PFSK-1 (cell line): ENCODE measurements at regions not wholly inside any gene's neighbourhood (a gene's known extent, or its start where the extent isn't known, plus 50 kb on each side); places are given as distances from the start of the nearest gene placed in this dataset.

Experiments
- FOXP2 ChIP-seq: optimal IDR thresholded peaks from 2 replicates; pipeline ENCODE3; 2011; ENCODE audit warnings: borderline replicate concordance, control low read depth, inconsistent platforms; ENCODE audit not compliant: insufficient read depth; ENCODE audit errors: extremely low read length, extremely low read depth
- POLR2AphosphoS5 ChIP-seq: IDR thresholded peaks from 2 replicates; pipeline ENCODE4 v1.6.1; 2012; ENCODE audit warnings: low read depth, mild to moderate bottlenecking, control low read depth, low read length, moderate library complexity
- SIN3A ChIP-seq: IDR thresholded peaks from 2 replicates; pipeline ENCODE4 v1.6.1; 2012; ENCODE audit warnings: mild to moderate bottlenecking, low read length, moderate library complexity, borderline replicate concordance; ENCODE audit not compliant: insufficient read depth
- TAF1 ChIP-seq: IDR thresholded peaks from 2 replicates; pipeline ENCODE4 v1.6.1; 2012; ENCODE audit warnings: low read length, control low read depth, borderline replicate concordance; ENCODE audit not compliant: insufficient read depth
- TF ChIP-seq, protein P1 (sequence below), 2 experiments: IDR thresholded peaks; 2 replicates each; pipeline versions ENCODE4 v1.6.1 to v1.8.0; 2011 to 2012; ENCODE audit warnings: low read depth in 2 of 2, low read length in 2 of 2, control low read depth in 1 of 2, inconsistent platforms in 1 of 2, mild to moderate bottlenecking in 1 of 2, moderate library complexity in 1 of 2; ENCODE audit not compliant: insufficient read depth in 1 of 2

DNA sequence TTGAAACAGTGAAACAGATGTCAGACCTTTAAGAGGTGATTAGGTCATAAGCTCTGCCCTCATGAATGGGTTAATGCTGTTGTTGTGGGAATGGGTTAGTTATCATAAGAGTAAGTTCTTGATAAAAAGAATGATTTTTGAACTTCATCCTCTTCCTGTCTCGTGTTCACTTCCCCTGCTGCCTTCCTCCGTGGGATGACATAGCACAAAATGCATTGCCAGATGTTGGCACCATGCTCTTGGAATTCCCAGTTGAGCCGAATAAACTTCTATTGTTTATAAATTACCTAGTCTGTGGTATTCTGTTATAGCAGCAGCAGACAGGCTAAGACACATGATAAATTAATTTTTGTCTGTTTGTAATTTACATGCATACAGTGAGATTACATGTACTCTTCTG, 112.0 kb upstream of the LRRC7 start:
- TF ChIP-seq POLR2AphosphoS5: no peak
- no peak for TF ChIP-seq FOXP2
- no peak for TF ChIP-seq SIN3A
- TF ChIP-seq, protein P1, sequence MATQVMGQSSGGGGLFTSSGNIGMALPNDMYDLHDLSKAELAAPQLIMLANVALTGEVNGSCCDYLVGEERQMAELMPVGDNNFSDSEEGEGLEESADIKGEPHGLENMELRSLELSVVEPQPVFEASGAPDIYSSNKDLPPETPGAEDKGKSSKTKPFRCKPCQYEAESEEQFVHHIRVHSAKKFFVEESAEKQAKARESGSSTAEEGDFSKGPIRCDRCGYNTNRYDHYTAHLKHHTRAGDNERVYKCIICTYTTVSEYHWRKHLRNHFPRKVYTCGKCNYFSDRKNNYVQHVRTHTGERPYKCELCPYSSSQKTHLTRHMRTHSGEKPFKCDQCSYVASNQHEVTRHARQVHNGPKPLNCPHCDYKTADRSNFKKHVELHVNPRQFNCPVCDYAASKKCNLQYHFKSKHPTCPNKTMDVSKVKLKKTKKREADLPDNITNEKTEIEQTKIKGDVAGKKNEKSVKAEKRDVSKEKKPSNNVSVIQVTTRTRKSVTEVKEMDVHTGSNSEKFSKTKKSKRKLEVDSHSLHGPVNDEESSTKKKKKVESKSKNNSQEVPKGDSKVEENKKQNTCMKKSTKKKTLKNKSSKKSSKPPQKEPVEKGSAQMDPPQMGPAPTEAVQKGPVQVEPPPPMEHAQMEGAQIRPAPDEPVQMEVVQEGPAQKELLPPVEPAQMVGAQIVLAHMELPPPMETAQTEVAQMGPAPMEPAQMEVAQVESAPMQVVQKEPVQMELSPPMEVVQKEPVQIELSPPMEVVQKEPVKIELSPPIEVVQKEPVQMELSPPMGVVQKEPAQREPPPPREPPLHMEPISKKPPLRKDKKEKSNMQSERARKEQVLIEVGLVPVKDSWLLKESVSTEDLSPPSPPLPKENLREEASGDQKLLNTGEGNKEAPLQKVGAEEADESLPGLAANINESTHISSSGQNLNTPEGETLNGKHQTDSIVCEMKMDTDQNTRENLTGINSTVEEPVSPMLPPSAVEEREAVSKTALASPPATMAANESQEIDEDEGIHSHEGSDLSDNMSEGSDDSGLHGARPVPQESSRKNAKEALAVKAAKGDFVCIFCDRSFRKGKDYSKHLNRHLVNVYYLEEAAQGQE (IDR thresholded peaks at IDR 0.05; ENCODE audit: insufficient read depth in 1 of 2, low read depth in 2 of 2, low read length in 2 of 2): no peak
- TF ChIP-seq TAF1: no peak

DNA sequence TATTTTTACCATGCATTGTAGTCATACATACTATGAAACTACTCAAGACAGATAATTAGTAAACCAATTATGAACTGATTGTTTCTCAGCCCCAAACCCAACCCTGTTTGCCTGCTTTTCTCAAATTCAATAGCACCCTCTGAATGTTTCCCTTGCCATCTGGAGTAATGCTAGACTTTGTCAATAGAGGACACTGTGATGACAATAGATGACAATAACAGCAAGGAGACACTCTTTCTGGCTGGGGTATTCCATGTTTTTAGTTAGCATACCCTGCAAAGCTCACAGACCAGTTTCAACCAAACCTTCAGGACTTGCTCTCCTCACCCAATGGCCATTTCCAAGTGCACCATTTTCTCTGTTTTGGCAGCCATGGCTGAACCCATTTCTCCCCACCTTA, 108.5 kb upstream of the LRRC7 start:
- TF ChIP-seq FOXP2 (no peak), POLR2AphosphoS5 (no peak), SIN3A (no peak), TAF1 (no peak)
- TF ChIP-seq, protein P1 (IDR thresholded peaks at IDR 0.05; ENCODE audit: insufficient read depth in 1 of 2, low read depth in 2 of 2, low read length in 2 of 2): no peak

DNA sequence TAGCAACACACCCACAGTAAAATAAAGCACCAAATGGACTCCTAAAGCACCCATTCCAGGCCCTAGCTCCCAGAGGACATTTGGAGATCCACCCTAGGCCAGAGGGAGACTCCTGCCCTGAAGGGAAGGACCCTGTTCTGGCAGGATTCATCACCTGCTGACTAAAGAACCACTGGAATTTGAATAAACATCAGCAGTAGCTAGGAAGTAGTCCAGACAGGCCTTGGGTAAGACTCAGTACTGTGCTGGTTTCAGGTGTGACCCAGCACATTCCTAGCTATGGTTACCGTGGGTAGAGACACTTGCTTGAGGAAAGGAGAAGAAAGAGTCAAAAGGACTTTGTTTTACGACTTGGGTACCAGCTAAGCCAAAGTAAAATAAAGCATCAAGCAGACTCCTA, 92.7 kb upstream of the LRRC7 start:
- TF ChIP-seq SIN3A (no peak), FOXP2 (no peak), POLR2AphosphoS5 (no peak), TAF1 (no peak)
- TF ChIP-seq, protein P1 (IDR thresholded peaks at IDR 0.05; ENCODE audit: insufficient read depth in 1 of 2, low read depth in 2 of 2, low read length in 2 of 2): no peak

DNA sequence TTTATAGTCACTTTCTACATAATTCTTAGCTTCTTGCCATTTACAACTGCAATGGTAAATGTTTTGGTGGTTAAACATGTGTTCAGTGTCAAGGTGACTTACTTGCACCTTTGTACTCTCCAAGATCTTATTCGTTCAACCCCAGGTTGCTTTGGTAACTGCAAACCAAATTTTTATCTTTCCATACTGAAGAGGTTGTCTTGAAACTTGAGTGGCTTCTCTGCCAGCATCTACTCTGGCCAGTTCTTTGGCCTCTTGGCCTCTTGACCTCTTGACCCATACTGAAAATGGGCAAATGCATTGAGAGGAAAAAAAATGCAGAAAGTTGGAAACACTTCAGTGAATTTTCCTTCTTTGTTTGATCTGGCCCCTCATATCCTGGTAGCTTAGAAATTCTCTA, 88.0 kb upstream of the LRRC7 start:
- no peak for TF ChIP-seq SIN3A
- TF ChIP-seq POLR2AphosphoS5: no peak

DNA sequence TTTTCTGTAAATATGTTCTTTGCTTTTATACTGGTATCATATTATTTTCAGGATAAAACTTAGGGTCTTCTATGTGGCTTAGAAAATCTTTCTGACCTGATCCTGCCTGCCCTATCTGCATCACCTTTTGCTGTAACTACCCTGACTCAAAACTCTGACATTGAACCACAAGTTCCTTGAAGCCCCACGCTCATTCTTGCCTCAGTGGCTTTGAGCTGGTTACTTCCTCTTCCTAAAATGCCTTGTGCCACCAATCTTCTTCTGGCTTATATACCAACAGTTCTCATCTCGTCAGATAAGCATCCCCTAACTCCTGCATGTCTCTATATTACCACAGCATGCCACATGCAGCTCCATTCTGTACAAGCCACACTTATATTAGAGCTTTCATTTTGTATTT, 84.5 kb upstream of the LRRC7 start:
- TF ChIP-seq POLR2AphosphoS5: no peak
- no peak for TF ChIP-seq SIN3A
- TF ChIP-seq, protein P1 (IDR thresholded peaks at IDR 0.05; ENCODE audit: insufficient read depth in 1 of 2, low read depth in 2 of 2, low read length in 2 of 2): no peak
- TF ChIP-seq TAF1: no peak
- no peak for TF ChIP-seq FOXP2
